ENCODE measurements at regions not wholly inside any gene's neighbourhood (a gene's known extent, or its start where the extent isn't known, plus 50 kb on each side); places are given as distances from the start of the nearest gene placed in this dataset.

GRCh38 chr4:119797238-119797894 lies 168.8 kb upstream of the PDE5A start:
- Histone ChIP-seq H3K27me3 (ENCODE audit: control insufficient read depth in 4 of 4, insufficient read depth in 4 of 4, low read length in 3 of 4) (no peaks in the 10 kb centered on the region), H3K27ac (ENCODE audit: low read depth in 1 of 2, low read length in 2 of 2) (no peak overlapping the region), H3K9me3 (ENCODE audit: control insufficient read depth in 4 of 4, low read length in 3 of 4) (no peaks in the 10 kb centered on the region), H3K4me3 (ENCODE audit: low read depth in 1 of 3, low read length in 3 of 3) (no peak overlapping the region), H3K36me3 (ENCODE audit: control insufficient read depth in 4 of 4, insufficient read depth in 3 of 4, low read depth in 1 of 4, low read length in 3 of 4) (no peaks in the 10 kb centered on the region), H3K9ac (ENCODE audit: low read depth in 1 of 2, low read length in 2 of 2) (no peak overlapping the region), H3K4me1 (ENCODE audit: control insufficient read depth in 4 of 4, insufficient read depth in 4 of 4, low read length in 3 of 4) (no peaks in the 10 kb centered on the region)
- 91% methylated on average over 2 of the region's 2 CpGs for WGBS
- no peak for DNase-seq (ENCODE audit: low spot score)
- TF ChIP-seq ATF3 (IDR thresholded peaks at IDR 0.05) (no peak), SP1 (IDR thresholded peaks at IDR 0.05) (no peak)

- 80% methylated on average over 3 of the region's 3 CpGs for WGBS
- H3K9me3 ChIP-seq (ENCODE audit: control insufficient read depth in 4 of 4, low read length in 3 of 4): no peaks in the 10 kb centered on the region
- H3K36me3 ChIP-seq (ENCODE audit: control insufficient read depth in 4 of 4, insufficient read depth in 3 of 4, low read depth in 1 of 4, low read length in 3 of 4): no peaks in the 10 kb centered on the region
- no peak for TF ChIP-seq HNF4A (conservative IDR thresholded peaks at IDR 0.05)
- no peak for TF ChIP-seq FOXA2 (IDR thresholded peaks at IDR 0.05)
- no peak for TF ChIP-seq HNF4G (IDR thresholded peaks at IDR 0.05)
- TF ChIP-seq YY1 (IDR thresholded peaks at IDR 0.05): no peak
- no peak for TF ChIP-seq RXRA (IDR thresholded peaks at IDR 0.05)
- TF ChIP-seq REST (IDR thresholded peaks at IDR 0.05): no peak
- TF ChIP-seq GABPA (IDR thresholded peaks at IDR 0.05 in 1 of 2, conservative IDR thresholded peaks at IDR 0.05 in 1 of 2): no peak
- TF ChIP-seq TAF1 (conservative IDR thresholded peaks at IDR 0.05): no peak
- no peak for TF ChIP-seq RAD21 (IDR thresholded peaks at IDR 0.05)
- no peak for TF ChIP-seq ATF3 (IDR thresholded peaks at IDR 0.05)
- TF ChIP-seq FOXA1 (IDR thresholded peaks at IDR 0.05): no peak
- no peak for TF ChIP-seq CTCF (IDR thresholded peaks at IDR 0.05; ENCODE audit: low read depth, low read length, missing input control)
- no peak for TF ChIP-seq JUND (IDR thresholded peaks at IDR 0.05)
- no peak for TF ChIP-seq SP1 (IDR thresholded peaks at IDR 0.05)
- no peak for TF ChIP-seq ZBTB33 (IDR thresholded peaks at IDR 0.05)
- TF ChIP-seq NR2F2 (IDR thresholded peaks at IDR 0.05): no peak
- no peak for TF ChIP-seq MAX (IDR thresholded peaks at IDR 0.05)
- TF ChIP-seq EGR1 (IDR thresholded peaks at IDR 0.05; ENCODE audit: low read depth in 2 of 2): no peak
- no peak overlapping the region for H3K27ac ChIP-seq (ENCODE audit: low read depth in 1 of 2, low read length in 2 of 2)
- no peaks in the 10 kb centered on the region for H3K4me1 ChIP-seq (ENCODE audit: control insufficient read depth in 4 of 4, insufficient read depth in 4 of 4, low read length in 3 of 4)
- H3K27me3 ChIP-seq (ENCODE audit: control insufficient read depth in 4 of 4, insufficient read depth in 4 of 4, low read length in 3 of 4): no peaks in the 10 kb centered on the region
- no peak for DNase-seq (ENCODE audit: low spot score)
- no peak overlapping the region for H3K9ac ChIP-seq (ENCODE audit: low read depth in 1 of 2, low read length in 2 of 2)
- no peak overlapping the region for H3K4me3 ChIP-seq (ENCODE audit: low read depth in 1 of 3, low read length in 3 of 3)
Observed at GRCh38 chr4:119795986-119796578, 167.5 kb upstream of the PDE5A start.
